BJ (cell line): ENCODE measurements at regions not wholly inside any gene's neighbourhood (a gene's known extent, or its start where the extent isn't known, plus 50 kb on each side); places are given as distances from the start of the nearest gene placed in this dataset.

ENCODE experiments used
- CTCF ChIA-PET: fragments of 350-600 bp; formaldehyde crosslinking; extraction: SDS; loops from one replicate; lab custom pipeline; 2021; ENCODE audit warnings: antibody characterized with exemption, inconsistent platforms; lab: Yijun Ruan, JAX
- POLR2A ChIA-PET: fragments of 300-600 bp; sonication (Branson Sonifier 250); formaldehyde crosslinking; extraction: SDS; loops from one replicate; lab custom pipeline; 2021; ENCODE audit warnings: antibody characterized with exemption; lab: Charles Lee
- DNase-seq: peaks from one replicate; pipeline ENCODE4 v3.0.0-alpha.2; 2011; ENCODE audit warnings: low read depth
- H3K27me3 ChIP-seq: 2 replicates; pipeline ENCODE4 v1.6.0; 2011; ENCODE audit warnings: low read length; ENCODE audit not compliant: control insufficient read depth, insufficient read depth
- H3K36me3 ChIP-seq: 2 replicates; pipeline ENCODE4 v1.5.1; 2011; ENCODE audit warnings: low read length; ENCODE audit not compliant: control insufficient read depth, insufficient read depth
- H3K4me3 ChIP-seq: 2 replicates; pipeline ENCODE4 v1.5.1; 2011; ENCODE audit warnings: low read depth, mild to moderate bottlenecking, control low read depth, low read length
- CTCF ChIP-seq: IDR thresholded peaks from 2 replicates; pipeline ENCODE4 v1.5.1; 2011; ENCODE audit warnings: low read depth, mild to moderate bottlenecking, control low read depth, inconsistent platforms, low read length, moderate library complexity; ENCODE audit not compliant: insufficient read depth

- Histone ChIP-seq H3K27me3 (no peaks in the 10 kb centered on the region), H3K36me3 (no peaks in the 10 kb centered on the region), H3K4me3 (no peak overlapping the region)
- POLR2A ChIA-PET: interaction anchor here (0.5 kb wide), 1 partner anchor 141 kb away, joined by 3 read pairs; no protein-coding TSS in a partner anchor
- CTCF ChIA-PET: interaction anchor here (0.7 to 0.9 kb wide), 2 partner anchors 52 to 139 kb away, joined by 3 read pairs; no protein-coding TSS in a partner anchor
- no peak for TF ChIP-seq CTCF
- no peak for DNase-seq
Measured at GRCh38 chr5:173831196-173831914, 56.8 kb upstream of the CPEB4 start.

- POLR2A ChIA-PET: no interaction called here
- no peaks in the 10 kb centered on the region for H3K36me3 ChIP-seq
- no peak for TF ChIP-seq CTCF
- H3K4me3 ChIP-seq: no peak overlapping the region
- CTCF ChIA-PET: no interaction called here
- no peaks in the 10 kb centered on the region for H3K27me3 ChIP-seq
- no peak for DNase-seq
Measured at GRCh38 chr5:173832386-173832785, 55.8 kb upstream of the CPEB4 start.

- POLR2A ChIA-PET: no interaction called here
- peak; percentile 59 for DNase-seq
- no peaks in the 10 kb centered on the region for H3K36me3 ChIP-seq
- no peak overlapping the region for H3K4me3 ChIP-seq
- CTCF ChIA-PET: interaction anchor here (0.6 to 1.6 kb wide), 3 partner anchors 8 to 137 kb away, joined by 3 to 6 read pairs (median 4); no protein-coding TSS in a partner anchor
- no peaks in the 10 kb centered on the region for H3K27me3 ChIP-seq
- TF ChIP-seq CTCF: no peak
Measured at GRCh38 chr5:173833196-173833985, 54.8 kb upstream of the CPEB4 start.

- ChIA-PET POLR2A (no interaction called here), CTCF (interaction anchor here (0.6 to 1.6 kb wide), 3 partner anchors 8 to 178 kb away, joined by 3 to 6 read pairs (median 3); no protein-coding TSS in a partner anchor)
- no peak overlapping the region for H3K4me3 ChIP-seq
- DNase-seq: no peak
- no peaks in the 10 kb centered on the region for H3K36me3 ChIP-seq
- TF ChIP-seq CTCF: no peak
- H3K27me3 ChIP-seq: no peaks in the 10 kb centered on the region
Measured at GRCh38 chr5:173834071-173834771, 53.9 kb upstream of the CPEB4 start.
